NCI-H146 treated with DMSO at 0.1 percent for 48 hours (cell line): ENCODE measurements at regions not wholly inside any gene's neighbourhood (a gene's known extent, or its start where the extent isn't known, plus 50 kb on each side); places are given as distances from the start of the nearest gene placed in this dataset.

Experiments
- DNase-seq: peaks from one replicate; lab custom pipeline; 2025; ENCODE audit not compliant: unreplicated experiment; lab: John Stamatoyannopoulos, UW

- DNase-seq: no peak
Observed at GRCh38 chr6:124877468-124877867, 84.8 kb upstream of the RNF217 start.

GRCh38 chr6:124879110-124879991 lies 82.9 kb upstream of the RNF217 start:
- DNase-seq: peak; percentile 21

- DNase-seq: no peak
Observed at GRCh38 chr6:124879992-124880355, 82.3 kb upstream of the RNF217 start.

- peak; percentile 24 for DNase-seq
Observed at GRCh38 chr6:124881898-124882578, 80.2 kb upstream of the RNF217 start.

- no peak for DNase-seq
Observed at GRCh38 chr6:124882579-124883393, 79.5 kb upstream of the RNF217 start.

GRCh38 chr6:124885171-124885570 lies 77.1 kb upstream of the RNF217 start:
- no peak for DNase-seq

- DNase-seq: no peak
Observed at GRCh38 chr6:124887872-124888580, 74.2 kb upstream of the RNF217 start.

GRCh38 chr6:124888581-124889371 lies 73.5 kb upstream of the RNF217 start:
- no peak for DNase-seq

GRCh38 chr6:124901084-124901483 lies 61.2 kb upstream of the RNF217 start:
- DNase-seq: no peak

GRCh38 chr6:124903797-124904196 lies 58.4 kb upstream of the RNF217 start:
- no peak for DNase-seq

GRCh38 chr6:124907596-124907995 lies 54.6 kb upstream of the RNF217 start:
- DNase-seq: no peak
